Ammon's horn (tissue), 1 donor: ENCODE measurements at regions not wholly inside any gene's neighbourhood (a gene's known extent, or its start where the extent isn't known, plus 50 kb on each side); places are given as distances from the start of the nearest gene placed in this dataset.

Source experiments
- DNase-seq: peaks from one replicate; pipeline ENCODE4 v3.0.0-alpha.2; 2016; ENCODE audit warnings: low spot score

- peak; percentile 83 for DNase-seq
These were observed 111.7 kb upstream of the MBL2 start for GRCh38 chr10:52883996-52884871.

- DNase-seq = no peak
These were observed 106.7 kb upstream of the MBL2 start for GRCh38 chr10:52879091-52879807.

DNA sequence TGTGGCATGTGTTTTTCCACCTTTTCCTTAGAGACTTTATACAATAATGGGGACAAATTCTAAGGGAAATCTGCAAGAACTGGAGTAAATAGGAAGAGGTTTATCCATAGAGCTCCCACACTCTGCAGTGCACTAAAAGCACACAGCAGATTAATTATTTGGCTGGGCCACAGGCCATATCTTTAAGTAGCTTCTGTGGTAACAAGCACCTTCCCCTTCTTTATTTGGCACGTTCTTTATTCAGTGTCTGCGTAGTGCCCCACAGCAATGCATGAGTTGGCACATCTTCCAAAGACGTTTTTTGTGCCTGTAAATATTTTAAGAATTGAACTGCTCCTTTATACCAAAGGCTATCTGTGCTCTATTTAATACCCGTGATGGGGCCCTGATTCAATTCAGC is 104.9 kb upstream of the MBL2 start:
- DNase-seq = no peak

DNA sequence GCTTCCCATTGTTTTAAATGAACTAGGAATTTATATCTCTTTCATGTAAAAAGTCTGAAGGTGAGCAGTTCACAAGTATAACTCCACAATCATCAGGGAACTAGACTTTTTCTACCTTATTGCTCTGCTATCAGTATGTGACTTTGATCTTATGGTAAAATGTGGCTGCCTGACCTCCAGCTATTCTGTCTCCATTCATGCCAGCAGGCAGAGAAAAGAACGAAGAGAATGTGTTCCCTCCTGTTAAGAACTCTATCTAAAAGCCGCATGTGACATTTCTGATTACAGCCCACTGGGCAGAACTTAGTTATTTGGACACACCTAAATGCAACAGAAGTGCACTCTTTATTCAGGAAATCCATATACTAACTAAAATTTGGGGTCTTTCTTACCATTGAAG is 102.8 kb upstream of the MBL2 start:
- no peak for DNase-seq

- DNase-seq = no peak
These were observed 102.0 kb upstream of the MBL2 start for GRCh38 chr10:52874581-52874980.

- DNase-seq = no peak
These were observed 98.7 kb upstream of the MBL2 start for GRCh38 chr10:52871191-52871843.

GRCh38 chr10:52870562-52870961 is 98.0 kb upstream of the MBL2 start:
- DNase-seq = no peak

DNA sequence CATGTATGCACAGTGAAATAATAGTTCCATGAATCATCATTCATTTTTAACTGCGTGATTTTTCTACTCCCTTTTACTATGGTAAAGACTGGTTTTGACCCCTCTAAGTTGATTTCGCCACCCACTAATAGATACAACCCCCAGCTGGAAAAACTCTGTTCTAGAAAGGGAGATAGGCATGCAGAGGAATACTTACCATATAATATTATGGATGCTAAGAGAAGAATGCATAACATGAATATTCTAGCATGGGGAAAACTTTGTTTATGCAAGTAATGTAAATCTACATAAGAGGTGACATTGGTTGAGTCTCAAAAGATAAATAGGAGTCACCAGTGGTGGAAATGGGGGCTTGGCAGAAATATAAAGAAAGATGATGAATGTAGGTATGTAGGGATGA is 97.3 kb upstream of the MBL2 start:
- DNase-seq = no peak

DNA sequence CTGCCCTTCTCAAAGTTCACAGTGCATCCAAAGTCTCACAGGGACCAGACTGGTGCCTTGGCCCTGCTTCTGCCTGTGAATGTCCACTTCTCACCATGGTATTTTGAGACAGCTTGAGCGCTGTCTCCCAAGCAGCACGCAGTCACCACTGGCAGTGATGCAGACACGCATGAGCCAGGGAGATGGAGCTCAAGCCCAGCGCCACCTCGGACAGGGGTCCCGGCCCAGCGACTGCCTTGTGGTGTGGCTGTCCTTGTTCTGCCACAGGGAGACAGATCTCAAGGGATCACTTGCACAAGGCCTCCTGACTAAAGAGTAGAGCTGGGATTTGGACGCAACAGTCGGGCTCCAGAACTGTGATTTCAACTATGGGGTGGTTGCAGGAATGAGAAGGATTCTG is 92.6 kb upstream of the MBL2 start:
- DNase-seq = no peak

GRCh38 chr10:52864201-52865106 is 91.9 kb upstream of the MBL2 start:
- no peak for DNase-seq

- no peak for DNase-seq
These were observed 86.1 kb upstream of the MBL2 start for GRCh38 chr10:52858722-52859121.

GRCh38 chr10:52855546-52856325 is 83.2 kb upstream of the MBL2 start:
- DNase-seq = no peak

GRCh38 chr10:52853704-52854103 is 81.1 kb upstream of the MBL2 start:
- no peak for DNase-seq

- DNase-seq = no peak
These were observed 64.2 kb upstream of the MBL2 start for GRCh38 chr10:52836816-52837215.
